GM18858 (cell line): ENCODE measurements at regions not wholly inside any gene's neighbourhood (a gene's known extent, or its start where the extent isn't known, plus 50 kb on each side); places are given as distances from the start of the nearest gene placed in this dataset.
"Not testable (repeated sequence)": the region's sequence is repeated elsewhere in the genome, so short reads cannot be mapped to it uniquely, and the experiment has no call there.

Experiments used
- ATAC-seq: cut with Tn5 transposase; IDR thresholded peaks from one replicate; pipeline ENCODE4 v1.9.1; 2021; ENCODE audit not compliant: unreplicated experiment

DNA sequence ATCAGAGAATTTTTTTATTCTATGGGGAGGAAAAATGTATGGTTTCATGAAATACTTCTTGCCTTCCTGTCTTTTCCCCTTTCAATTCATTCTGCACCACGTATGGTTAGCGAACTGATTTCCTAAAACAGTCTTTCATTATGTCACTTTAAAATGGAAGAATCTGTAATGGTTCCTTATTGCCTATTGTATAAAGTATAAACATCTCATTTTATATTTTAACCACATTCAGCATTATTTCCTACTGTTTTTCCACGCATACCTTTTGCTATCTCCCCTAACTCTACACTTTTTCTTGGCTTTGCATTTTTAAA is 232.3 kb upstream of the B3GALT2 start:
- no peak for ATAC-seq

DNA sequence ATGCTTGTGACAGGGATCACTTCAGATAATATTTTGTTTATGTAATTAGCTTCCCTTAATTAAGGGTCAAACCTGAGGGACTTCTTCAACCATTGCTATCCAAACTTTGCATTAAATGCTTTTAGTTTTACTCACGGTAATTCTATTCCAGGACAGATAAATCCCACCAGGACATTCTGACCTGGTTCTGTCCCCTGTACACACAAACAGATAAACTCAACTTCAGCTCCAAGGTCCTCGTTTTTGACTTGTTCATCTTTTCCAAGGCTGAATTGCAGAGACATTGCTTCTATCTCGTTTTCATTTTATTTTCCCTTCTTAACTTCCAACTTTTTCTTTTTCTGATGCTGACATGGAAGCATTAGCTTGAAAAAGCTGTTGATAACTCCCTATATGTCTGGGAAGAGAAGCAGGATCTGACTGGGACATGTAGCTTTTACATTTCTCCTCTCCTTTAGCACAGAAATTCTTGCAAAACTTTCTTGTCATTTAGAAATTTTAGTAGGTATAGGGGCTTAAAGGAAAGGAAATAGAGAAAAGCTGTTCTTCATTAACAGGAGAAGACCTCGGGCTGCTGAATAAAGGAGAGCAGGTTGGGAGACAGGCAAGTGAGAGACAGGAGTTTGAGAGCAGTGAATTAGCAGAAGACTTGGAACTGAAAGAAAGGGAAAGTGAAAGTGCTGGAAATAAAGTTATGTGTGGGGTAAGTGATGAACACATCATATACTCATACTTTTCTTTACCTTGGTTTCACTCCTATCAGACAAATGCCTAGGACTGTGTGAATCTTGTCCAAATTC is 231.7 kb upstream of the B3GALT2 start:
- peak; percentile 81 for ATAC-seq

DNA sequence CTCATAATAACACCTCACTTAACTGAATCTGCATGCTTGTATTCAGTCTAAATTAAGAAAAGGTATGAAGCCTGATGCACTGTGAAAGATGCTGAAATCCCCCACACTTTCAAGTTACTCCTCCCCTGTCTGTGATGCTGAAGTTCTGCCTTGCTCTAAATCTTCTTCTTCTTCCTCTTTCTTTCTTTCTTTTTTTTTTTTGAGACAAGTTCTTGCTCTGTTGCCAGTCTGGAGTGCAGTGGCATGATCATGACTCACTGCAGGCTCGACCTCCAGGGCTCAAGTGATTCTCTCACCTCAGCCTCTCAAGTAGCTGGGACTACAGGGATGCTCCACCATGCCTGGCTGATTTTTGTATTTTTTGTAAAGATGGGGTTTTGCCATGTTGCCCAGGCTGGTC is 231.0 kb upstream of the B3GALT2 start:
- ATAC-seq, result no peak

DNA sequence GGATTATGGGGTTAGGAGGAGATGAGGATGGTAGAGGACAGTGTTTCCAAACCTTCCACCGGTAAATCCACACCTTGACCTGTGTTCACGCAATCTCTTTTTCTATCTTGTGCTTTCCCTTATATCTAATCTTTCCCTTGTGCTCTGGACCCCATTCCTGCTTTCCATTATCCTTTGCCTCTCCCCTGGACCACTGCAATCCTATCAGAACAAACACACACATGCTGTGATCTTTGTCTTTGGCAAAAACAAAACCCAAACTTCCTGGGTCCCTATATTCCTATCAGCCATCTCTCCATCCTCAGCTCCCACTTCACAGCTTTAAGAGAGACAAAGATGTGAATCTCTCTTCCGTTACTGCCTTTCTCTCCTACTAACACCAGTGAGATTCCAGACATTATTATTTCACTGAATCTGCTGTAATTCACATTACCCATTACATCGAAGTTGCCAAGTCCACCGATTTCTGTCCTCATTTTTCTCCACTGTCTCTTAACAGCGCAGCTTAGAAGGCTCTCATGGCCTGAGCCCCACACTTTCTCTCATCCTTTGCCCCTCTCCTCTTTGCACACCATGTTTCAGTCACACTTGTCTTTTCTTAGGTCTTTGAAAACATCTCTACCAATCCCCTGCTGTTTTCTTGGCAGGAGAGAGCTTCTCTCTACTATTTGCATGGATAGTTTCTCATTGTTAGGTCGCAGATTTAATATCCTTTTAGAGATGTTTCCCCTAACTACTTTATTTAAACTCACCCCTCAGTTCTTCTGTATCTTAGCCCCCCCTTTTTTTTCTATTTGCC is 230.0 kb upstream of the B3GALT2 start:
- no peak for ATAC-seq

DNA sequence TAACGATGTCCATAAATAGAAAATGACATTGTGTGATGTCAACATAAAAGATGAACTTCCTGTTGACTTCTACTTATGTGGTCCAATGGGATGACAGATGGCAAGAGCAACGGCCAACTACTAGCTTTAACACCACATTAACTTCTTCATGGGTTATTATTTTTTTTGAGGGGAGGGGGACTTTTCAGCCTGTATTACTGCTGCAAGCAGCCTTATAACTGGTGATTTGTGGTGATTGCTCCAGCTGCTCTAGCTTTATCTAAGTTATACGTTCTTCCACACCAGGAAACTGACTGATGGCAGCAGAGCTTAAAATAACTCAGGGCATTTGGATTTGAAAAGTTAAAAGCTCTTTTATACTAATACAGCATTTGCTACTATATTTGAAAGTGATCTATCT is 228.8 kb upstream of the B3GALT2 start:
- ATAC-seq, result no peak

DNA sequence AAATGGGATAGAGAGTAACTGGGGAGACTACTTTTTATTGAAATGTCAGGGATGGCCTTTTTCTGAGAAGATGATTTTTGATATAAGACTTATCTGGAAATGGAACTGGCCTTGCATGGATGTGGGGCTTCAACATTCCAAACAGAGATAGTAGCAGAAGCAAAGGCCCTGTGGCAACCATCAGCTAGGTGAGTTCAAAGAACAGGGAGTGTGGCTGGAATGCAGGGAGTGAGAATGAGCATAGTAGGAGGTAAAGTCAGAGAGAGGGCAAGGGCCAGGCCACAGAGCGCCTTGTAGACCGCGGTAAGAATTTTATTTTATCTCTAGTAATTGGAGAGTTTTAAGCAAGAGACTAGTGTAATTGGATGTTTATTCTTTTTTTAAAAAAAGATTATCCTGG is 227.0 kb upstream of the B3GALT2 start:
- ATAC-seq, result no peak

DNA sequence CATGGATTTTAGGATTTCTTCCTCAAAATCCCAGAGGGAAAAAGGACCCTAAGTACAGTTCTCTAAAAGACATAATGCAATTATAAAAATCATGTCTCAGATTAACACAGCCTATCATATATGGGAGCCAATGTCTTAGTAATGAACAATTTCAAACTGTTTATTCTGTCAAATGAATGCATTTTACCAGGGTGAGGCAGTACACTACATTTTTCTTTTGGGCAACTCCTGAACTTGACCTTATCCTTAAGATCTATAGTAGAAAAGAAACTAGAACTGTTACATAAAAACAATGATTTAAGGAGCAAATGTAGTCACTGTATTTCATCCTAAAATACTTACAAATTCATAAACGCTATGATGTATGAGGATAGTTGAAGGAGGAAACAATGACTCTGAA is 226.3 kb upstream of the B3GALT2 start:
- ATAC-seq, result no peak

DNA sequence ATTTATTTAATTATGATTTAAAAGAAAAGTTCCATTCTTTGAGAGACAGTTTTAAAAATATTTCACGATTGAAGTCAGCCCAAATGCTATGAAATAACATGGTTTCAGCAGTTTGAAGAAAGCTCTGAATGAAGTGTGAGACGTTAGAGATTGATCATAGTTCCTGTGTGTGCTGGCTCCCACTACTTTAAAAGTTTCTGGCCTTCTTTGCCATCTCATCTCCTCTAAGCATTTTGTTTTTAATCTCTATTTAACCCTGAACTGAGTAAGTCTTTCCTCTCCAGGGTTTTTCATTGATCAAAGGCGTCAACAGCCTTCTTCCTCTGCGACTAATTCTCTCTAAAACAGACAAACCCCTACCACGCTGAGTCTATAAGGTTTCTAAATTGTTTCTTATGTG is 225.3 kb upstream of the B3GALT2 start:
- ATAC-seq, result no peak

DNA sequence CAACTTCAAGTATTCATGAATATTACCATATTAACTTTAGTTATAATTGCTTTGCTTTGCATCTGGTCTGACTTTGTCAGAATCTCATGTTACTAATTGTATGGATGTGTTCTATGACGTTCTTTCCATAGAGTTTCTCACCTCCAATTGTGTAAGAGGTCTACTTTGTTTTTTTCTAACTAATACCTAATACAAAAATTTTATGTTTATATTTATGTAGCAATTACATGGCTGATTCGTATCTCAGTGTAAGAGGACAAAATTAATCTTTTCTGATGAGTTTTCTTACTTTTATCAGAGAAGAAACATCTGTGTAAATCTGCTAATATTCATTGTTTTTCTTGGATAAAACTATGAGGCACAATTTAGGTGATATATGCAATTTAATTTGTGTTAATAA is 224.8 kb upstream of the B3GALT2 start:
- ATAC-seq, result no peak

DNA sequence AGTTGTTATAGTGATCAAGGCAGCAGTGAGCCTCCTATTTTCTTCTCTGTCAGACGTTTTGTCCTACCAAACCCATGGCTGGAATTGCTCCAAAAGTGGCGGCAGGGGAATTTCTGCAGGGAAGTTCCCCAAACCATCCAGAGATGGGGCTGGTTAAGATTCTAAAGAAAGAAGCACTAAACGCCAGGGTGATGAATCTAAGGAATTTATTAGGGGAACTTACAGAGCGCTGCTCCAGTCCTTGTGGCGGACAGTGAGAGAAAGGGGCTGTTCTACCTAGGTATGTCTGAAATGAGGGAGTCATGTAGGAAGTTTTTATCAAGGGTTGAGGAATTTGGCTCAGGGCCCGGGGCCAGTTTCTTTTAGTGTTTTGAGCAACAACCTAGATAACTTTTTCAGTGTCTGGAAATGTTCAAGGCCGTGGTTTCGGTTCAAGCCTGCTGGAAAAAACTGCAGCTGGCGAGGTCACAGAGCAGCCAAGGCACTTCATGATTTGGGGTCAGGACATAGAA is 222.4 kb upstream of the B3GALT2 start:
- no peak for ATAC-seq

DNA sequence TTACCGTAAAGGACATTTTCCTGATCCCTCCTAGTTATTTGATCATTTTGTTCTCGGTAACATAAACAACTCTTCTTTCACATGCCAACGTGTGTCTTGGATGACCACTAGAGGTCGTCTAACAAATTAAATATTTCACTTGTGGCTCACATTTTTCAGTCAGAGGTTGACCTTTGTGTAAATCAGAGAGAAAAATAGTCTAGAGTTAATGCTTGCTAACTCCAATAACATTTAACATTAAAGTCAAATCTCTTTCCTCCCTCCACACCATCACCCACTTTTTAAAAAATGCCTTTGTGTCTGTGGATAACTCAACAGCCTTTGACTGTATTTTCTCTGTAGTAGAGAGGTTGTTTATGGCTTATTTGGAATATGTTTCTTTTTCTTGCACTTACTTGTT is 220.5 kb upstream of the B3GALT2 start:
- ATAC-seq, result peak; percentile 76

DNA sequence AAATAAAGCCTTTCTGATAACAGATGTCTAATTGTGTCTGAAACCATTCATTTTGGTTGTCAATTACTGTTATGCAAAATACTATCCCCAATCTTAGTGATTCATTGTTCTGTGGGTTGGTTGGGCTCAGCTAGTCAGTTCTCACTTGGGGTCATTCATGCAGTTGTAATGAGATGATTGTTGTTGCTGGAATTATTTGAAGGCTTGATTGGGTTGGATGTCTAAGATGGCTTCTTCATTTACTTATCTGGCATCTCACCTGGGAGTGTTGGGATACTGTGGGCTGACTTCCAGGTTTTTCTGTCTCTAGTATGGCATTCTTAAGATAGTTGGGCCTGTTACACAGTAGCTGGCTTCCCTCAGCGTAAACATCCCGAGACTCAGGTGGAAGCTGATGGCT is 217.8 kb upstream of the B3GALT2 start:
- no peak for ATAC-seq

DNA sequence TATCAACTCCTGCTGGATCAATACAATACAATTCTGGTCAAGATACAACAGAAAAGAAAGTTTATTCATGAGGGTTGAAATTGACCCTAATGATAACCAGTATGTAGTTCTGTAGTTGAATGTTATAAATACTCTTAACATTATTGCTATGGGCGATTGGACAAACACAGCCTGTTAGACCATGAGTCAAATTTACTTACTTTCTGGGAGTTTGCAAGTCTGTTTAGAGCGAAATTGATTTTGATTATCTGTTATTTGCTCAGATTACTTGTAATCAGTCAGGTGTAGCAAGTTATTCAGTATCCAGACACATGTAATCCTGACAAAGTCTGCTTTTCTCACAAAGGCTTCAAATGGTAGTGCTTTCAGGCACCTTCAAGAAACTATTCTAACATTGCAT is 216.6 kb upstream of the B3GALT2 start:
- ATAC-seq, result no peak

DNA sequence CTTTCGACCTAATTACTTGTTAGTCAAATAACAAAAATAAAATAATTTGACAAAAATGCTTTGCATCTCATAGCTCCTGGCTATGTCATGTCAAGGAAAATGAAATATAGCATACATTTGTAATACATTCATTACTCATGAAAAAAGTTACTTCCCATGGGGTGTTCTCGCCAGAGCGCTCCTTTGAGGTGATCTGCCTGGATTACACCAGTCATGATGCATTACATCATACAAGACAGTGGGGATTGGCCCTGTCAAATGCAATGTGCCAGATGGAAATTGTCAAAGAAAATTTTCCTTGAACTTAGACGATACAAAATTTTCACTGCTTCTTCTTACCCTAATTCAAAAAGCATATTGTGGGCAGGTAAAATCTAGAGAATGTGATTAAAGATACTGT is 215.6 kb upstream of the B3GALT2 start:
- no peak for ATAC-seq

DNA sequence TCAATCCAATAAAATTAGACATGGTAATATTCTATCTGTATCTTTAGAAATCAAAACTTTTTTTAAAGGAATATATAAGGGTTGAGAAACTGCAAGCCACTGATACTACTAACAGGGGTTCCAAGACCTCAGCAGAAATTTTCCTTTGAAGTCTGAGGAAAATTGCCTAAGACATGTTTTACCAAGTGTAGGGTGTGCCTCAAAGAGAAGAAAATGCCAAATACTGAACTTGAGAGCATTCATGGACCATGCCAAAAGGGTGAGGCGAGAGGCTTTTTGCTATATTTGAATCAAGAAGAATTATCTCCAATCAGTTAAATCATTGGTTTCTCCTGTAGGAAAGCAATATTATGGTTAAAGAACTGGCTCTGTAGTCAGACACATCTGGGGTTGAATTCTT is 207.9 kb upstream of the B3GALT2 start:
- ATAC-seq, result no peak

DNA sequence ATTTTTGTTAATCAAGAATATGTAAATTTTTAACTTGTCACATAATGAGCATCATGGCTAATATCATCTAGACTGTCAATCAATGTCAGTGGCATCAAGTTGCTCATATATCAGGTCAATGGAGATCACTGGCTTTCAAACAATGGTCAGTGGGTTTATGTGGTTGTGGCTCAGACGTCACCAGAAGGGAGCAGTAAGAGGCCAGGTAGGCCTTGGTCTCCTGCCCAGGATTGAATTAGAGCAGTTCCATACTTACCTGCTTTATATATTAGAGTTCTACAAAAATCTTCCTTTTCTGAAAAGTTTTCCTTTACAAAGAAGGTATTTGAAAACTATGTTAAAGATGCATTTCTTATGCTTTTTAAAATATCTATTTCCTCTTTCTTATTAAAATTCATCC is 206.3 kb upstream of the B3GALT2 start:
- no peak for ATAC-seq

DNA sequence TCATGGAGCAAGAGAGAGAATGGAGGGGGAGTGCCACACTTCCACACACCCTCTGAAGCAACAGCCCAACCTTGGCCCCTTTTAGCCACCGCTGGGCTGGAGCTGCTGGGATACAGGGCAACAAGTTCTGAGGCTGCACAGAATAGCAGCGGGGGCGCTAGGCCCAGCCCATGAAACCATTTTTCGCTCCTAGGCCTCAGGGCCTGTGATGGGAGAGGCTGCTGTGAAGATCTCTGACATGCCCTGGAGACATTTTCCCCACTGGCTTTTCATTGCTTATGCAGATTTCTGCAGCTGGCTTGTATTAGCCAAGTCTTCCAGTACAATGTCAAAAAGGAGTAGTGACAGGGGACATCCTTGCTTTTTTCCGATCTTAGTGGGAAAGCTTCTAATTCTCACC is 202.3 kb upstream of the B3GALT2 start:
- ATAC-seq, result no peak

DNA sequence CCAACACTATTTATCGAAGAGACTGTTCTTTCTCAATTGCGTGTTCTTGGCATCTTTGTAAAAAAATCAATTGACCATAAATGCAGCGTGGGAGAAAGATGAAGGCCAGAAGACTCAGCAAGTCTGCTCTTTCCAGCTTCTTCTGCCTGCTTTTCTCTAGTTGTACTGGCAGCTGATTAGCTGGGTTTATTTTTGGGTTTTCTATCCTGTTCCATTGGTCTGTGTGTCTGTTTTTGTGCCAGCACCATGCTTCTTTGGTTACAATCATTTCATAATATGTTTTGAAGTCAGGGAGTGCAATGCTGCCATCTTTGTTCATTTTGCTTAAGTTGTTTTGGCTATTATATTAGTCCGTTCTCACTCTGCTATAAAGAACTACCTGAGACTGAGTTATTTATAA is 201.8 kb upstream of the B3GALT2 start:
- no peak for ATAC-seq

DNA sequence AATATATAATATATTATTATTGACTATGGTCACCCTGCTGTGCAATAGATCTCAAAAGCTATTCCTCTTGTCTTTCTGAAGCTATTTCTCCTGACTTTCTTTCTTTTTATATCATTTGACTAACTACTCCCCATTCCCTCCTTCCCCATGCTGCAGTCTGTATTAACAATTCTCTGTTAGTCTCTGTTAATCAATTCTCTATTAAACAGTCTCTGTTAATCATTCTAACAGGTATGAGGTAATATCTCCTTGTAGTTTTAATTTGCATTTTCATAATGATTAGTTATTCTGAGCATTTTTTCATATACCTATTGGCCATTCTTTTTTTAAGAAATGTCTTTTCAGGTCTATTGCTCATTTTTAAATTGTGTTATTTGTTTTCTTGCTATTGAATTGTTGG is 201.0 kb upstream of the B3GALT2 start:
- ATAC-seq, result no peak

DNA sequence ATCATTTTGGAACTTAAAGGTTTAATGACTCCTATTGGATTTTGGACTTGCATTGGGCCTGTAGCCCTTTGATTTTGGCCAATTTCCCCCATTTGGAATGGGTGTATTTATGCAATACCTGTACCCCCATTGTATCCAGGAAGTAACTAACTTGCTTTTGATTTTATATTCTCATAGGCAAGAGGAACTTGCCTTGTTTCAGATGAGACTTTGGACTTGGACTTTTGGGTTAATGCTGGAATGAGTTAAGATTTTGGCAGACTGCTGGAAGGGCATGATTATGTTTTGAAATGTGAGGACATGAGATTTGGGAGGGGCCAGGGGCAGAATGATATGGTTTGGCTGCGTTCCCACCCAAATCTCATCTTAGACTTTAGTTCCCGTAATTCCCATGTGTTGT is 192.0 kb upstream of the B3GALT2 start:
- ATAC-seq, result not testable (repeated sequence)

DNA sequence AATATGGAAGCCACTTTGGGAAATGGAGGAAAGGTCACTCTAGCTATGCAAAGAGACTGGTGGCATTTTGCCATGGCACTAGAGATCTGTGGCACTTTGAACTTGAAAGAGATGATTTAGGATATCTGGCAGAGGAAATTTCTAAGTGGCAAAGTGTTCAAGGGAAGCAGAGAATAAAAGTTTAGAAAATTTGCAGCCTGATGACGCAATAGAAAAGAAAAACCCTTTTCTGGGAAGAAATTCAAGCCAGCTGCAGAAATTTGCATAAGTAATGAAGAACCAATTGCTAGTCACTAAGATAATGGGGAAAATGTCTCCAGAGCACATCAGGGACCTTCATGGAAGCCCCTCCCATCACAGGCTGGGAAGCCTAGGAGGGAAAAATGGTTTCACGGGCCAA is 191.1 kb upstream of the B3GALT2 start:
- no peak for ATAC-seq

DNA sequence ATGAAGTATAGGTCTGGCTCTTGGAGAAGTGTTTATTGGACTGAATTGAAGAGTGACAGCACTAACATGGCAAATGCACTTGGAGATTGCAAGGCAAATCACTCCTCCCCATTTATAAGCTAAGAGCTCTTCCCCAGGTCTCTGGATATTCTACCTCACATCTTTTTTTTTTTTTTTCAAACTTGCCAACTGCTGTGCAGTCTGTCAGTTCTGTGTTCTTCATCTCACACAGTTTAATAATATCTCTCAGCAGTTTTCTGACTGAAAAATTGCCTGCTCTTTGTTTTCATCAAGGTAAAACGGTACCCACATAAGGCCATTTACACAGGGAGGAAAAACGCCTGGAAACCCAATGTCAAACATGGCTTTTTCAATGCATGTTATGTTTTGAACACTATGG is 186.1 kb upstream of the B3GALT2 start:
- ATAC-seq, result no peak

DNA sequence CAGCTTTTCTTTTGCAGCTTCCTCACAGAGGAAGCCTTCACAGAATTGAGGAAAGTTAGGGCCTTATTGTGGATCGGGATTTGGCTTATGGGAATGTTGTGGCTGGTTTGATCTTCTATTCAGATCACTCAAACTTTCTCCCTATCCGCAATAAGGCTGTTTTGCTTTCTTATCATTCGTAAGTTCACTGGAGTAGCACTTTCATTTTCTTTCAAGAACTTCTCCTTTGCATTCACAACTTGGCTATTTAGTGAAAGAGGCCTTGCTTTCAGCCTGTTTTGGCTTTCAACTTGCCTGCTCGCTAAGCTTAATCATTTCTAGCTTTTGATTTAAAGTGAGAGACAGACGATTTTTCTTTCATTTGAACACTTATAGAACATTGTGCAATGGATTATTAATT is 181.9 kb upstream of the B3GALT2 start:
- peak; percentile 76 for ATAC-seq
